ENCODE measurements at regions not wholly inside any gene's neighbourhood (a gene's known extent, or its start where the extent isn't known, plus 50 kb on each side); places are given as distances from the start of the nearest gene placed in this dataset.
A peak's percentile ranks its signal among the peaks of the same experiment; 100 is the strongest.
"Not testable (repeated sequence)": the region's sequence is repeated elsewhere in the genome, so short reads cannot be mapped to it uniquely, and the experiment has no call there.

DNA sequence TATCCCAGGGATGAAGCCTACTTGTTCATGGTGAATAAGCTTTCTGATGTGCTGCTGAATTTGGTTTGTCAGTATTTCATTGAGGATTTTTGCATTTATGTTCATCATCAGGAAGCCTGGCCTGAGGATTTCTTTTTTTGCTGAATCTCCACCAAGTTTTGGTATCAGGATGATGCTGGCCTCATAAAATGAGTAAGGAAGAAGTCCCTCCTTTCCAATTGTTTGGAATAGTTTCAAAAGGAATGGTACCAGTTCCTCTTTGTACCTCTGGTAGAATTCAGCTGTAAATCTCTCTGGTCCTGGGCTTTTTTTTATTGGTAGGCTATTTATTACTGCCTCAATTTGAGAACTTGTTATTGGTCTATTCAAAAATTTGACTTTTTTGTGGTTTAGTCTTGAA lies 51.4 kb upstream of the GRID2 start:
- not testable (repeated sequence) for H3K36me3 Mint-ChIP-seq; H3K27me3 Mint-ChIP-seq (ENCODE audit: low read depth in 3 of 3); H3K4me1 Mint-ChIP-seq; H3K4me3 Mint-ChIP-seq; H3K27ac Mint-ChIP-seq; DNase-seq
- H3K9me3 Mint-ChIP-seq: peaks cover 3 to 60% (median 37%) of the 10 kb centered on the region in 6 donors

DNA sequence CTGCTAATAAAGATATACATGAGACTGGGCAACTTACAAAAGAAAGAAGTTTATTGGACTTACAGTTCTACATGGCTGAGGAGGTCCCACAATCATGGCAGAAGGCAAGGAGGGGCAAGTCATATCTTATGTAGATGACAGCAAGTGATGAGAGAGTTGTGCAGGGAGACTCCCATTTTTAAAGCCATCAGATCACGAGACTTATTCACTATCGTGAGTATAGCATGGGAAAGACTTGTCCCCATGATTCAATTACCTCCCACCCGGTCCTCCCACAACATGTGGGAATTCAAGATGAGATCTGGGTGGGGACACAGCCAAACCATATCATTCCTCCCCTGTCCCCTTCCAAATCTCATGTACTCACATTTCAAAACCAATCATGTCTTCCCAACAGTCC lies 50.9 kb upstream of the GRID2 start:
- H3K27ac Mint-ChIP-seq: peak overlapping the region in 1 of 6 donors; percentile 30
- peaks cover 3 to 63% (median 38%) of the 10 kb centered on the region in 6 donors for H3K9me3 Mint-ChIP-seq
- no peaks in the 10 kb centered on the region for H3K36me3 Mint-ChIP-seq
- H3K4me3 Mint-ChIP-seq: no peak overlapping the region
- no peaks in the 10 kb centered on the region for H3K4me1 Mint-ChIP-seq
- no peak for DNase-seq
- no peaks in the 10 kb centered on the region for H3K27me3 Mint-ChIP-seq (ENCODE audit: low read depth in 3 of 3)

DNA sequence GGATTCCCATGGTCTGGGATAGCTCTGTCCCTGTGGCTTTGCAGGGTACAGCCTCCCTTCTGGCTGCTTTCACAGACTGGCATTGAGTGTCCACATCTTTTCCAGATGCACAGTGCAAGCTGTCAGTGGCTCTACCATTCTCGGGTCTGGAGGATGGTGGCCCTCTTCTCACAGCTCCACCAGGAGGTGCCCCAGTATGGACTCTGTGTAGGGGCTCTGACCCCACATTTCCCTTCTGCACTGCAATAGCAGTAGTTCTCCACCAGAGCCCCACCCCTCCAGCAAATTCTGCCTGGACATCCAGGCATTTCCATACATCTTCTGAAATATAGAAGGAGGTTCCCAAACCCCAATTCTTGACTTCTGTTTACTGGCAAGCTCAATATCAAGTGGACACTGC lies 50.2 kb upstream of the GRID2 start:
- Mint-ChIP-seq H3K27me3 (ENCODE audit: low read depth in 3 of 3) (no peaks in the 10 kb centered on the region), H3K27ac (no peak overlapping the region), H3K4me3 (no peak overlapping the region), H3K9me3 (peaks cover 3 to 66% (median 38%) of the 10 kb centered on the region in 6 donors), H3K4me1 (no peaks in the 10 kb centered on the region), H3K36me3 (no peaks in the 10 kb centered on the region)
- DNase-seq: no peak

Data from immature natural killer cell (primary cell).